Colonic mucosa (tissue), 4 donors: ENCODE measurements at regions not wholly inside any gene's neighbourhood (a gene's known extent, or its start where the extent isn't known, plus 50 kb on each side); places are given as distances from the start of the nearest gene placed in this dataset.

ENCODE experiments used
- DNase-seq: peaks from one replicate; pipeline ENCODE4 v3.0.0-alpha.2; 2020
- H3K27ac ChIP-seq: fragments of 200-600 bp; one replicate; pipeline ENCODE4 v1.8.0; 2021
- H3K27me3 ChIP-seq: fragments of 200-600 bp; one replicate; pipeline ENCODE4 v1.8.0; 2021
- H3K36me3 ChIP-seq: fragments of 200-600 bp; one replicate; pipeline ENCODE4 v1.8.0; 2021
- H3K4me1 ChIP-seq: fragments of 200-600 bp; one replicate; pipeline ENCODE4 v1.8.0; 2021; ENCODE audit warnings: mild to moderate bottlenecking
- H3K4me3 ChIP-seq: fragments of 200-600 bp; one replicate; pipeline ENCODE4 v1.8.0; 2021
- H3K9ac ChIP-seq, 2 donors: one replicate each; pipeline ENCODE4 v1.7.0; 2013; ENCODE audit warnings: control low read depth in 2 of 2, low read depth in 2 of 2, low read length in 2 of 2
- H3K9me3 ChIP-seq: fragments of 200-600 bp; one replicate; pipeline ENCODE4 v1.8.0; 2021
- intact Hi-C: fragments of 100-400 bp; cut with DNase I; formaldehyde crosslinking; loops from one replicate; pipeline ENCODE4 v1.14.1; 2022
- TF ChIP-seq, protein P1 (sequence below): fragments of 200-600 bp; IDR thresholded peaks from one replicate; pipeline ENCODE4 v1.8.0; 2022; ENCODE audit warnings: antibody characterized with exemption, mild to moderate bottlenecking
- donor health status: healthy.
- donor health status: DM: no; HTN: no; CAD: no.
- donor health status: DM: no; HTN: no; CAD: no.

DNA sequence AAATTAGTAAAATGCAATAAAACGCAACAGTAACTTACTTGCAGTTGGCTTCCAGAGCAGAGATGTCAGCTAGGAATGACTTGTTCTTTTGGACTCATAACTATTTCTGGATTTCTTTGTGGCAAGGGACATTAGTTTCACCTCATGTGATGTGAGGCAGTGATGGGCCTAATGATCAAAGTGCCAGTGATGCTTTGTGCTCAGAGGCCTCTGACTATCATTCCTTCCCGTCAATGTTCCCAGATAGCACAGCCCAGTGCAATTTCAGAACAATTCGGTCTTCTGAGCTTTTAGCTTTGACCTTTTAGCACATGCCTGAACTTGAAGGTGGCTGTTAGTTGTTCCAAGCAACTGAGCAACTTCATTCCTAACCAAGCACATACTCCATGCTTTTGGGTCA lies 596.8 kb downstream of the TFAP2B start:
- Histone ChIP-seq H3K27me3 (no peaks in the 10 kb centered on the region), H3K4me1 (no peaks in the 10 kb centered on the region), H3K36me3 (no peaks in the 10 kb centered on the region), H3K9me3 (no peaks in the 10 kb centered on the region), H3K27ac (no peak overlapping the region), H3K4me3 (no peak overlapping the region), H3K9ac (no peak overlapping the region)
- TF ChIP-seq, protein P1, sequence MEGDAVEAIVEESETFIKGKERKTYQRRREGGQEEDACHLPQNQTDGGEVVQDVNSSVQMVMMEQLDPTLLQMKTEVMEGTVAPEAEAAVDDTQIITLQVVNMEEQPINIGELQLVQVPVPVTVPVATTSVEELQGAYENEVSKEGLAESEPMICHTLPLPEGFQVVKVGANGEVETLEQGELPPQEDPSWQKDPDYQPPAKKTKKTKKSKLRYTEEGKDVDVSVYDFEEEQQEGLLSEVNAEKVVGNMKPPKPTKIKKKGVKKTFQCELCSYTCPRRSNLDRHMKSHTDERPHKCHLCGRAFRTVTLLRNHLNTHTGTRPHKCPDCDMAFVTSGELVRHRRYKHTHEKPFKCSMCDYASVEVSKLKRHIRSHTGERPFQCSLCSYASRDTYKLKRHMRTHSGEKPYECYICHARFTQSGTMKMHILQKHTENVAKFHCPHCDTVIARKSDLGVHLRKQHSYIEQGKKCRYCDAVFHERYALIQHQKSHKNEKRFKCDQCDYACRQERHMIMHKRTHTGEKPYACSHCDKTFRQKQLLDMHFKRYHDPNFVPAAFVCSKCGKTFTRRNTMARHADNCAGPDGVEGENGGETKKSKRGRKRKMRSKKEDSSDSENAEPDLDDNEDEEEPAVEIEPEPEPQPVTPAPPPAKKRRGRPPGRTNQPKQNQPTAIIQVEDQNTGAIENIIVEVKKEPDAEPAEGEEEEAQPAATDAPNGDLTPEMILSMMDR = no peak
- intact Hi-C loops = no loop called here
- no peak for DNase-seq

DNA sequence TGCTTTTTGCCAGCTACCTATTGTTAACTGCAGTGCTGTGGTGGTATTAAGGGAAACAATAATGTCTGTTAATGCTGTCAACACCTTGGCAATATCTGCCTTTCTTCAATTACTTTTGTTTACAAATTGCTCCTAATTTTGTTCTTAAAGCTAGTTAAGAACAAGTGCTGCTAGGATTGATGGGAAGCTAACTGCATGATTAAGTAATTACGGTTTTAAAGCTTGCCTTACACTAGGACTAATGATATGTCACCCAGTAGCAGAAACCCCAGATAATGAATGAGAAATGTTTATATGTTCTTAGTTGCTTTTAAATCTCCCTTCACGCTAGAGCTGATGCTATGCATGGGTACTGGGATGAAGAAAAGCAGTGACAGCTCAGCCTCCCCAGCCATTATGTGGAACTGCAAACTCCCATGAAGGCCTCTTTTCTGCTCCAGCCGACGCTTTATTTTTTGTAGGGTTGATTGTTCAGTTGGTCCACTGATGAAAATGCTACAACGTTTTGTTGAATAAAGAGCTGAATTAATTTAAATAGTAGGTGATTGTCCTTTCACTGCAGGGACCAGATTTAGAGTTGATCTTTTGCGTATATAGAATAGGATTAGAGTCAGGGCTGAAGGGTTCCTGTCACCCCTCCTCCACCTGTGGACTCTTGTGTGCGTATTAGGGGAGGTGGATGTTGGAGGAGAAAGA lies 610.5 kb downstream of the TFAP2B start:
- intact Hi-C loops = no loop called here
- no peaks in the 10 kb centered on the region for H3K27me3 ChIP-seq

DNA sequence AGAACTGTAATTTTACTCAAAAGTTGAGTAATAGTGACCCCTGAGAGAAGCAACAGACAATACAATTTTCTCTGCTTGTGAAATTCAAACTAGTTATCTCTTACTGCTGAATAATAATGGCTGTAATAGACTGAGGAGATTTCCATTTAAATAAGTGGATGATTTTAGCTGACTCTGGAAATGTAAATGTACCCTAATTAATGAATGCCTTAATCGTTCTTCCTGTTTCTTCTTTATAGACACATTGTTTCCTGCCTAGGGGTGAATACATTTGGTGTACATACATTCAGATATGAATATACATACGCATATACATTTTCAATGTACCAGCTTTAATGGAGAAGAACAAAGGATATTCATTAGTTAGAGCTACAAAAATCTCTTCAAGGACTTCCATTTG lies 611.9 kb downstream of the TFAP2B start:
- Histone ChIP-seq H3K27me3 (no peaks in the 10 kb centered on the region), H3K36me3 (no peaks in the 10 kb centered on the region), H3K4me1 (no peaks in the 10 kb centered on the region), H3K9ac (no peak overlapping the region), H3K27ac (no peak overlapping the region), H3K9me3 (no peaks in the 10 kb centered on the region), H3K4me3 (no peak overlapping the region)
- no peak for DNase-seq
- intact Hi-C loops = no loop called here
- TF ChIP-seq, protein P1 = no peak

More for the DNA sequence above, 610.5 kb downstream of the TFAP2B start:
- no peak overlapping the region for H3K4me3 ChIP-seq
- H3K27ac ChIP-seq = no peak overlapping the region
- no peaks in the 10 kb centered on the region for H3K36me3 ChIP-seq
- H3K9me3 ChIP-seq = no peaks in the 10 kb centered on the region
- H3K4me1 ChIP-seq = no peaks in the 10 kb centered on the region
- no peak overlapping the region for H3K9ac ChIP-seq
- DNase-seq = no peak
- TF ChIP-seq, protein P1 = no peak

DNA sequence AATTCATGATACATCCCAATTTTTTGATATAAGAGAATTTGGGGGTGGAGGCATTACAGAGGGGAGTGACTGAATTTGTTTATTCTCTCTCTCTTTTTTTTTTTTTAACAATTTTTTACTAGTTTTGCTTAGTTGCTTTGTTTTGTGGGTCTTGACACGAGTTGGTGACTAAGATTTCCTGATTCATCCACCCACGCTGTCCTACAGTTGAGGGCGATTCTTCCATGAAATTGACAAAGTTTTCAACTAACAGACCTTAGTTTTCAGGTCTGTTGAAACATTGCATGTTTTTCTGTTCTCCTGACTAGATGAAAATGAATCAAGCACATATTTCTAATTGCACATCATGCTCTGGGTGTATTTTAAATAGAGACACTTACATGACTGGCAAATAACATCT lies 613.8 kb downstream of the TFAP2B start:
- TF ChIP-seq, protein P1 = no peak
- H3K36me3 ChIP-seq = no peaks in the 10 kb centered on the region
- H3K27me3 ChIP-seq = no peaks in the 10 kb centered on the region
- intact Hi-C loops = no loop called here
- no peak overlapping the region for H3K4me3 ChIP-seq
- no peak for DNase-seq
- no peak overlapping the region for H3K27ac ChIP-seq
- no peaks in the 10 kb centered on the region for H3K9me3 ChIP-seq
- no peaks in the 10 kb centered on the region for H3K4me1 ChIP-seq
- no peak overlapping the region for H3K9ac ChIP-seq

DNA sequence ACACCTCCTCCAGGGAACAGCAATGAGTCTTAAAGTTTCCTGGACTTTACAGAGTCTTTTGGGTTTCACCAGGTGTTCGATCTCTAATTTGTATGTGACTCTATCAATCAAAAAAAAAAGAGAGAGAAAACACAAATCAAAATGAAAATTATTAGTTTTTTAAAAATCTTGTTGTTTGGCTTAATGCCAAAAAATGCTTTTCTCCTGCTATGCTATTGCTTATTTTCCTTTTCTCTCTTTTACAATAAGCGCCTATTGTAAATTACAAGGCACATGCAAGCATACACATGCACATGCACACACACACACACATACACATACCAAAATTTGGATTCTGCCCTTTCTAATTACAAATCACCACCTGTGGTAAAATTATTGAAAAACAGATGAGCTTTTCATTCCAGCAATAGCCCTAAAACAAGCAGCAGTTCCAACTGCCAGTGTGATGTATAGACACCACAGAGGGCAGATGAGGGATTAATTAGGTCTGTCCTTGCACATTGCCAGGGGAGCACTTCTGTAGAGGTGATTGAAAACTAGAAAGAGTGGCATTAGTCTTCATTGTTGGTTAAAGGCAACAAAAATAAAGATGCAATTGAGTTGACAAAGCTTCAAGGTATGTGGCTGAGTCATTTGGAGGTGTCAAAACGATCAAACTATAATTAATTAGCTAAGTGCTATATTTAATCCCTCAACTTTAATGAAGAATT lies 631.7 kb downstream of the TFAP2B start:
- Histone ChIP-seq H3K36me3 (no peaks in the 10 kb centered on the region), H3K9me3 (no peaks in the 10 kb centered on the region), H3K4me3 (no peak overlapping the region), H3K9ac (no peak overlapping the region), H3K4me1 (peaks cover 3% of the 10 kb centered on the region), H3K27ac (no peak overlapping the region), H3K27me3 (no peaks in the 10 kb centered on the region)
- TF ChIP-seq, protein P1 = no peak
- no peak for DNase-seq
- intact Hi-C loops = no loop called here
